Loucy (cell line): ENCODE measurements at regions not wholly inside any gene's neighbourhood (a gene's known extent, or its start where the extent isn't known, plus 50 kb on each side); places are given as distances from the start of the nearest gene placed in this dataset.

Experiments
- CTCF ChIP-seq: fragments of 200-600 bp; sonication (generic); conservative IDR thresholded peaks from 2 replicates; pipeline ENCODE4 v1.5.1; 2014; ENCODE audit warnings: mild to moderate bottlenecking, antibody characterized with exemption, low read length
- EZH2phosphoT487 ChIP-seq: fragments of 200-600 bp; IDR thresholded peaks from 2 replicates; pipeline ENCODE4 v1.6.1; 2018; ENCODE audit warnings: antibody characterized with exemption, mild to moderate bottlenecking, moderate library complexity, borderline replicate concordance

- TF ChIP-seq CTCF (no peak), EZH2phosphoT487 (no peak)
Observed at GRCh38 chr1:198811449-198811848, 172.6 kb downstream of the PTPRC start.
